GM23338 (cell line): ENCODE measurements at regions not wholly inside any gene's neighbourhood (a gene's known extent, or its start where the extent isn't known, plus 50 kb on each side); places are given as distances from the start of the nearest gene placed in this dataset.

Experiments used
- ATAC-seq: fragments of 200-7000 bp; cut with Tn5 transposase; 3 replicates; pipeline ENCODE4 v1.9.1; 2020
- DNase-seq: peaks from one replicate; pipeline ENCODE4 v3.0.0-alpha.2; 2015; ENCODE audit warnings: low spot score
- H2AFZ ChIP-seq: fragments of 200-600 bp; sonication (generic); 2 replicates; pipeline ENCODE4 v1.8.0; 2016; ENCODE audit warnings: antibody characterized with exemption, mild to moderate bottlenecking, moderate library complexity
- H3F3A ChIP-seq: fragments of 200-600 bp; sonication (generic); replicated peaks from 2 replicates; pipeline ENCODE4 v1.8.0; 2017; ENCODE audit warnings: antibody characterized with exemption, mixed run types, low read depth
- H3K27ac ChIP-seq: fragments of 200-600 bp; sonication (generic); 2 replicates; pipeline ENCODE4 v1.6.1; 2016; ENCODE audit warnings: low read depth
- H3K27me3 ChIP-seq: fragments of 200-600 bp; sonication (generic); 2 replicates; pipeline ENCODE4 v1.8.0; 2016; ENCODE audit warnings: mild to moderate bottlenecking, mixed run types, moderate library complexity; ENCODE audit not compliant: insufficient read depth
- H3K36me3 ChIP-seq: fragments of 200-600 bp; sonication (generic); 2 replicates; pipeline ENCODE4 v1.8.0; 2016; ENCODE audit warnings: mild to moderate bottlenecking; ENCODE audit not compliant: insufficient read depth
- H3K4me1 ChIP-seq: fragments of 200-600 bp; sonication (generic); 2 replicates; pipeline ENCODE4 v1.8.0; 2016; ENCODE audit warnings: mild to moderate bottlenecking, moderate library complexity; ENCODE audit not compliant: insufficient read depth
- H3K4me2 ChIP-seq: fragments of 200-600 bp; sonication (generic); 2 replicates; pipeline ENCODE4 v1.7.1; 2017; ENCODE audit warnings: mixed run types
- H3K4me3 ChIP-seq: fragments of 200-600 bp; sonication (generic); 2 replicates; pipeline ENCODE4 v1.6.1; 2016; ENCODE audit warnings: mixed run types
- H3K79me2 ChIP-seq: fragments of 200-600 bp; sonication (generic); replicated peaks from 2 replicates; pipeline ENCODE4 v1.8.0; 2017; ENCODE audit warnings: mild to moderate bottlenecking; ENCODE audit not compliant: insufficient read depth
- H3K9me2 ChIP-seq: fragments of 200-600 bp; sonication (generic); 2 replicates; pipeline ENCODE4 v1.8.0; 2017; ENCODE audit not compliant: insufficient read depth
- H4K20me1 ChIP-seq: fragments of 200-600 bp; sonication (generic); replicated peaks from 2 replicates; pipeline ENCODE4 v1.8.0; 2017; ENCODE audit warnings: mild to moderate bottlenecking; ENCODE audit not compliant: insufficient read depth
- H3K27ac Mint-ChIP-seq: 2 replicates; pipeline ENCODE4 v1.8.0; 2020; ENCODE audit warnings: inconsistent platforms, mild to moderate bottlenecking, moderate library complexity, mixed read lengths
- H3K27me3 Mint-ChIP-seq: 3 replicates; pipeline ENCODE4 v1.8.0; 2022; ENCODE audit warnings: low read depth, mild to moderate bottlenecking, moderate library complexity, mixed read lengths, inconsistent platforms; ENCODE audit not compliant: insufficient read depth, poor library complexity
- H3K36me3 Mint-ChIP-seq: 3 replicates; pipeline ENCODE4 v1.8.0; 2021; ENCODE audit warnings: low read depth, mild to moderate bottlenecking, inconsistent platforms, moderate library complexity, mixed read lengths
- H3K4me1 Mint-ChIP-seq: 3 replicates; pipeline ENCODE4 v1.8.0; 2020; ENCODE audit warnings: mild to moderate bottlenecking, inconsistent platforms, mixed read lengths
- H3K4me3 Mint-ChIP-seq: 3 replicates; pipeline ENCODE4 v1.8.0; 2021; ENCODE audit warnings: moderate library complexity, mild to moderate bottlenecking, inconsistent platforms, mixed read lengths
- H3K9me3 Mint-ChIP-seq: 3 replicates; pipeline ENCODE4 v1.8.0; 2020; ENCODE audit warnings: moderate library complexity, mild to moderate bottlenecking, inconsistent platforms, mixed read lengths
- CREB1 ChIP-seq: fragments of 250-450 bp; sonication (Bioruptor Pico); IDR thresholded peaks from 2 replicates; pipeline ENCODE4 v1.5.0; 2020; ENCODE audit warnings: low read depth, mild to moderate bottlenecking, moderate library complexity
- EZH2phosphoT487 ChIP-seq: fragments of 200-600 bp; sonication (generic); IDR thresholded peaks from one replicate; pipeline ENCODE4 v1.8.1; 2018; ENCODE audit warnings: antibody characterized with exemption; ENCODE audit not compliant: unreplicated experiment
- JUNB ChIP-seq: IDR thresholded peaks from one replicate; pipeline ENCODE4 v1.6.1; 2016; ENCODE audit warnings: antibody characterized with exemption; ENCODE audit not compliant: unreplicated experiment
- NANOG ChIP-seq: IDR thresholded peaks from 2 replicates; pipeline ENCODE4 v1.6.1; 2016; ENCODE audit warnings: antibody characterized with exemption, borderline replicate concordance
- STAT1 ChIP-seq: IDR thresholded peaks from one replicate; pipeline ENCODE4 v1.6.1; 2016; ENCODE audit warnings: antibody characterized with exemption; ENCODE audit not compliant: unreplicated experiment
- ZNF331 ChIP-seq: fragments of 250-450 bp; sonication (Bioruptor Pico); IDR thresholded peaks from 2 replicates; pipeline ENCODE4 v1.5.0; 2020; ENCODE audit warnings: low read depth, mild to moderate bottlenecking, moderate library complexity
- TF ChIP-seq, protein P1 (sequence below): fragments of 250-450 bp; sonication (Bioruptor Pico); IDR thresholded peaks from 2 replicates; pipeline ENCODE4 v1.5.0; 2020; ENCODE audit warnings: mild to moderate bottlenecking, moderate library complexity
- TF ChIP-seq, protein P2 (sequence below): IDR thresholded peaks from one replicate; pipeline ENCODE4 v1.6.1; 2018; ENCODE audit warnings: antibody characterized with exemption; ENCODE audit not compliant: unreplicated experiment
- TF ChIP-seq, protein P3 (sequence below): IDR thresholded peaks from 2 replicates; pipeline ENCODE4 v1.6.1; 2016; ENCODE audit warnings: antibody characterized with exemption

DNA sequence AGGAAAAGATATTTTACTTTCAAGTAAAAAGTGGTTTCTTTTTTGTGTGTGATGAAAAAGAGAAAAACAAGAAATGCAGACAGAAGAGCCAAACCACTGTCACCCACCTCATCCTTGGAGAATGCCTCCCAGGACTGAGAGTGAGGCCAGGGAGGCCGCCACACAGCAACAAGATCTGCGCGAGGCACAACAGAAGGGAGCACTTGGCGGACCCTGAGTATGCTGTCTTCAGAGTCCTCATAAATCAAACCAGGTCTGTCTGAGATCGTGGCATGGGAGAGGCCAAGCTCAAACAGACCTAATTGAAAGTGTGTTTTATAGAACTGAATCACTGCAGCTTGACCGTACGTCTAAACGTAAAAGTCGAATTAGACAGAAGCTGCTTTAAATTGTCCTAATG is 134.3 kb upstream of the VCX2 start (continued):
- TF ChIP-seq, protein P1, sequence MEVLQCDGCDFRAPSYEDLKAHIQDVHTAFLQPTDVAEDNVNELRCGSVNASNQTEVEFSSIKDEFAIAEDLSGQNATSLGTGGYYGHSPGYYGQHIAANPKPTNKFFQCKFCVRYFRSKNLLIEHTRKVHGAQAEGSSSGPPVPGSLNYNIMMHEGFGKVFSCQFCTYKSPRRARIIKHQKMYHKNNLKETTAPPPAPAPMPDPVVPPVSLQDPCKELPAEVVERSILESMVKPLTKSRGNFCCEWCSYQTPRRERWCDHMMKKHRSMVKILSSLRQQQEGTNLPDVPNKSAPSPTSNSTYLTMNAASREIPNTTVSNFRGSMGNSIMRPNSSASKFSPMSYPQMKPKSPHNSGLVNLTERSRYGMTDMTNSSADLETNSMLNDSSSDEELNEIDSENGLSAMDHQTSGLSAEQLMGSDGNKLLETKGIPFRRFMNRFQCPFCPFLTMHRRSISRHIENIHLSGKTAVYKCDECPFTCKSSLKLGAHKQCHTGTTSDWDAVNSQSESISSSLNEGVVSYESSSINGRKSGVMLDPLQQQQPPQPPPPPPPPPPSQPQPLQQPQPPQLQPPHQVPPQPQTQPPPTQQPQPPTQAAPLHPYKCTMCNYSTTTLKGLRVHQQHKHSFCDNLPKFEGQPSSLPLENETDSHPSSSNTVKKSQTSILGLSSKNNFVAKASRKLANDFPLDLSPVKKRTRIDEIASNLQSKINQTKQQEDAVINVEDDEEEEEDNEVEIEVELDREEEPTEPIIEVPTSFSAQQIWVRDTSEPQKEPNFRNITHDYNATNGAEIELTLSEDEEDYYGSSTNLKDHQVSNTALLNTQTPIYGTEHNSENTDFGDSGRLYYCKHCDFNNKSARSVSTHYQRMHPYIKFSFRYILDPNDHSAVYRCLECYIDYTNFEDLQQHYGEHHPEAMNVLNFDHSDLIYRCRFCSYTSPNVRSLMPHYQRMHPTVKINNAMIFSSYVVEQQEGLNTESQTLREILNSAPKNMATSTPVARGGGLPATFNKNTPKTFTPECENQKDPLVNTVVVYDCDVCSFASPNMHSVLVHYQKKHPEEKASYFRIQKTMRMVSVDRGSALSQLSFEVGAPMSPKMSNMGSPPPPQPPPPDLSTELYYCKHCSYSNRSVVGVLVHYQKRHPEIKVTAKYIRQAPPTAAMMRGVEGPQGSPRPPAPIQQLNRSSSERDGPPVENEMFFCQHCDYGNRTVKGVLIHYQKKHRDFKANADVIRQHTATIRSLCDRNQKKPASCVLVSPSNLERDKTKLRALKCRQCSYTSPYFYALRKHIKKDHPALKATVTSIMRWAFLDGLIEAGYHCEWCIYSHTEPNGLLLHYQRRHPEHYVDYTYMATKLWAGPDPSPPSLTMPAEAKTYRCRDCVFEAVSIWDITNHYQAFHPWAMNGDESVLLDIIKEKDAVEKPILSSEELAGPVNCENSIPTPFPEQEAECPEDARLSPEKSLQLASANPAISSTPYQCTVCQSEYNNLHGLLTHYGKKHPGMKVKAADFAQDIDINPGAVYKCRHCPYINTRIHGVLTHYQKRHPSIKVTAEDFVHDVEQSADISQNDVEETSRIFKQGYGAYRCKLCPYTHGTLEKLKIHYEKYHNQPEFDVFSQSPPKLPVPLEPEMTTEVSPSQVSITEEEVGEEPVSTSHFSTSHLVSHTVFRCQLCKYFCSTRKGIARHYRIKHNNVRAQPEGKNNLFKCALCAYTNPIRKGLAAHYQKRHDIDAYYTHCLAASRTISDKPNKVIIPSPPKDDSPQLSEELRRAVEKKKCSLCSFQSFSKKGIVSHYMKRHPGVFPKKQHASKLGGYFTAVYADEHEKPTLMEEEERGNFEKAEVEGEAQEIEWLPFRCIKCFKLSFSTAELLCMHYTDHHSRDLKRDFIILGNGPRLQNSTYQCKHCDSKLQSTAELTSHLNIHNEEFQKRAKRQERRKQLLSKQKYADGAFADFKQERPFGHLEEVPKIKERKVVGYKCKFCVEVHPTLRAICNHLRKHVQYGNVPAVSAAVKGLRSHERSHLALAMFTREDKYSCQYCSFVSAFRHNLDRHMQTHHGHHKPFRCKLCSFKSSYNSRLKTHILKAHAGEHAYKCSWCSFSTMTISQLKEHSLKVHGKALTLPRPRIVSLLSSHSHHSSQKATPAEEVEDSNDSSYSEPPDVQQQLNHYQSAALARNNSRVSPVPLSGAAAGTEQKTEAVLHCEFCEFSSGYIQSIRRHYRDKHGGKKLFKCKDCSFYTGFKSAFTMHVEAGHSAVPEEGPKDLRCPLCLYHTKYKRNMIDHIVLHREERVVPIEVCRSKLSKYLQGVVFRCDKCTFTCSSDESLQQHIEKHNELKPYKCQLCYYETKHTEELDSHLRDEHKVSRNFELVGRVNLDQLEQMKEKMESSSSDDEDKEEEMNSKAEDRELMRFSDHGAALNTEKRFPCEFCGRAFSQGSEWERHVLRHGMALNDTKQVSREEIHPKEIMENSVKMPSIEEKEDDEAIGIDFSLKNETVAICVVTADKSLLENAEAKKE (CRISPR knock-in tag) = no peak

DNA sequence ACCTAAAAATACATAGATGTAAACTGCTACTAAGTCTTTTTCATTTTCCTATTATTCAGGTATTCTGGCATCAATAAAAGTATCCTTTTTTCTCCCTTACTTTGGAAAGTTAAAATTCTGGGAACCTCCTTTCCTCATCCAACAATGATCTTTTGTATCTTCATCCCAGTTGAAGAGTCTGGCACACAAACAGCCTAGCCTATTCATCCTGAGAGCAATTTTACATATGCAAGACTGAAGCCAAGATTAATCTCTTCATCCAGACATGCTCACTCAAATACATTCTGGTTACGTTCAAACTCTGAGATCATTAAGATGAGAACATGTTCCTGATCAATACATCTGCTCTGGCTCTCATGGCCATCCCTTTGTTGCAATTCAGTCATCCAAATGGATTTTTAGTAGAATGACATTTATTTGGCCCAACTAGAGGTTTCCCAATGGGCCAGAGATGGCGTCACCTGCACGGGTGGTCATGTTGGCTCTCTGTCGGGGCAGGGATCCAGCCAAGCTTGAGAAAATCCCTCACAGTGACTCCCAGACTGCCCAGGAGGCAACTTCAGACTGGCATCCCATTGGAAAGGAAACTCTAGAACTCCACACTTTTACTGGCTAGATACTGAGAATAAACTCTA is 135.3 kb upstream of the VCX2 start:
- Mint-ChIP-seq H3K36me3 (no peaks in the 10 kb centered on the region), H3K27ac (no peak overlapping the region), H3K27me3 (no peaks in the 10 kb centered on the region), H3K4me1 (no peaks in the 10 kb centered on the region), H3K4me3 (no peak overlapping the region), H3K9me3 (no peaks in the 10 kb centered on the region)
- no peaks in the 10 kb centered on the region for H3K36me3 ChIP-seq
- no peaks in the 10 kb centered on the region for H3F3A ChIP-seq
- no peaks in the 10 kb centered on the region for H3K9me2 ChIP-seq
- H3K4me2 ChIP-seq = no peak overlapping the region
- H3K79me2 ChIP-seq = no peaks in the 10 kb centered on the region
- DNase-seq (no peak), ATAC-seq (no peak)
- H3K27me3 ChIP-seq = no peaks in the 10 kb centered on the region
- H3K4me3 ChIP-seq = no peak overlapping the region
- H3K27ac ChIP-seq = no peak overlapping the region
- no peaks in the 10 kb centered on the region for H4K20me1 ChIP-seq
- H3K4me1 ChIP-seq = no peaks in the 10 kb centered on the region
- H2AFZ ChIP-seq = no peak overlapping the region
- no peak for TF ChIP-seq CREB1
- no peak for TF ChIP-seq EZH2phosphoT487
- TF ChIP-seq ZNF331 (CRISPR knock-in tag) = no peak
- TF ChIP-seq NANOG = no peak
- no peak for TF ChIP-seq STAT1
- TF ChIP-seq, protein P2, sequence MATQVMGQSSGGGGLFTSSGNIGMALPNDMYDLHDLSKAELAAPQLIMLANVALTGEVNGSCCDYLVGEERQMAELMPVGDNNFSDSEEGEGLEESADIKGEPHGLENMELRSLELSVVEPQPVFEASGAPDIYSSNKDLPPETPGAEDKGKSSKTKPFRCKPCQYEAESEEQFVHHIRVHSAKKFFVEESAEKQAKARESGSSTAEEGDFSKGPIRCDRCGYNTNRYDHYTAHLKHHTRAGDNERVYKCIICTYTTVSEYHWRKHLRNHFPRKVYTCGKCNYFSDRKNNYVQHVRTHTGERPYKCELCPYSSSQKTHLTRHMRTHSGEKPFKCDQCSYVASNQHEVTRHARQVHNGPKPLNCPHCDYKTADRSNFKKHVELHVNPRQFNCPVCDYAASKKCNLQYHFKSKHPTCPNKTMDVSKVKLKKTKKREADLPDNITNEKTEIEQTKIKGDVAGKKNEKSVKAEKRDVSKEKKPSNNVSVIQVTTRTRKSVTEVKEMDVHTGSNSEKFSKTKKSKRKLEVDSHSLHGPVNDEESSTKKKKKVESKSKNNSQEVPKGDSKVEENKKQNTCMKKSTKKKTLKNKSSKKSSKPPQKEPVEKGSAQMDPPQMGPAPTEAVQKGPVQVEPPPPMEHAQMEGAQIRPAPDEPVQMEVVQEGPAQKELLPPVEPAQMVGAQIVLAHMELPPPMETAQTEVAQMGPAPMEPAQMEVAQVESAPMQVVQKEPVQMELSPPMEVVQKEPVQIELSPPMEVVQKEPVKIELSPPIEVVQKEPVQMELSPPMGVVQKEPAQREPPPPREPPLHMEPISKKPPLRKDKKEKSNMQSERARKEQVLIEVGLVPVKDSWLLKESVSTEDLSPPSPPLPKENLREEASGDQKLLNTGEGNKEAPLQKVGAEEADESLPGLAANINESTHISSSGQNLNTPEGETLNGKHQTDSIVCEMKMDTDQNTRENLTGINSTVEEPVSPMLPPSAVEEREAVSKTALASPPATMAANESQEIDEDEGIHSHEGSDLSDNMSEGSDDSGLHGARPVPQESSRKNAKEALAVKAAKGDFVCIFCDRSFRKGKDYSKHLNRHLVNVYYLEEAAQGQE = no peak
- no peak for TF ChIP-seq JUNB
- TF ChIP-seq, protein P3, sequence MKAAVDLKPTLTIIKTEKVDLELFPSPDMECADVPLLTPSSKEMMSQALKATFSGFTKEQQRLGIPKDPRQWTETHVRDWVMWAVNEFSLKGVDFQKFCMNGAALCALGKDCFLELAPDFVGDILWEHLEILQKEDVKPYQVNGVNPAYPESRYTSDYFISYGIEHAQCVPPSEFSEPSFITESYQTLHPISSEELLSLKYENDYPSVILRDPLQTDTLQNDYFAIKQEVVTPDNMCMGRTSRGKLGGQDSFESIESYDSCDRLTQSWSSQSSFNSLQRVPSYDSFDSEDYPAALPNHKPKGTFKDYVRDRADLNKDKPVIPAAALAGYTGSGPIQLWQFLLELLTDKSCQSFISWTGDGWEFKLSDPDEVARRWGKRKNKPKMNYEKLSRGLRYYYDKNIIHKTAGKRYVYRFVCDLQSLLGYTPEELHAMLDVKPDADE = no peak
